ENCODE measurements at regions not wholly inside any gene's neighbourhood (a gene's known extent, or its start where the extent isn't known, plus 50 kb on each side); places are given as distances from the start of the nearest gene placed in this dataset.
A peak's percentile ranks its signal among the peaks of the same experiment; 100 is the strongest.

DNA sequence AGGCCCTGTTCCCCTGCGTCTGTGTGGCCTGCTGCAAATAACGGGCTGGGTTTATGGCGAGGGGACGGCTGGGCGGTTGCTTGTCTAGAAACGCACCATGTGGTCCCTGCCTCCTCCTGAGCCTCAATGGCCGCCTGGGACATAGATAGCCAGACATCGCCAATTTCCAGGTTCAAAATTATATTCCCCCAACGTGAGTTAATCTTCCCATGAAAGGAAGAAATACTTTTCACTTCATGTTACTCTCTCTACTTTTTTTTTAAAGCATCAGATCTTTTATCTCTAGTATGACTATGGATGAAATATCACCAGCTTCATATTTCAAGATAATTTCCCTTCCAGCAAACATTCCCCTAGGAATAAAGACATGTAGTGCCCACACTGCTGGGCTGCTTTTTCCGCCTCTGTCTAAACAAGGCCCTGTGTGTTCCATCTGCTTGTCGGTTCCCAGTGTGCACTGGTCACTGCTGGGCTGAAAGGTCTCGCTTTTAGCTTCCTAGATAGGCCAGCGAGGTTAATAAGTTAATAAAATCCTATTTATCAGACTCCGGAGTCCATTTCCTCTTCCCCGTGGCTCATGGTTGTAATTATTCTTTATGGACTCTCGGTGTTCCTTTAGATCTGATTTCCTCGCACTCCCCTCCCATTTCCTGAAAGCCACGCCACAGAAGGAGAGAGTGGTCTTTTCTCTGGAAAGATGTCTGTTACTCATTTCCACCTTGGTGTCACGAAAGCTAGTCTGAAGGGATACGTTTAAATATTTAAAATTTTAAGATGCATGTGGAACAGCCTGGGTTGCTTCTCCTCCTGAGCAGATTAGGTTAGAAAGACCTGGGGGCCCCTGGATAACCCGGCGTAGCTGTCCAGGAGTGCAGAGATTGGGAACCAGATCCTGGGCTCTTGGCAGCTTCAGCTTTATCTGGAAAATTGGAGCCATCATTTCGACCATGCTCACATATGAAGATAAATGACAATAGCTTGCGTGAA, 196.6 kb upstream of the COPS8 start:
- intact Hi-C loops (cut with DNase I), result no loop called here
- 67 to 74% methylated on average over 24 of the region's 24 CpGs for WGBS, 2 donors
- H3K36me3 ChIP-seq, result no peaks in the 10 kb centered on the region
- no peaks in the 10 kb centered on the region for H3K9me3 ChIP-seq
- H3K4me1 ChIP-seq, result peaks cover 0 to 19% (median 15%) of the 10 kb centered on the region in 4 donors
- no peak overlapping the region for H3K4me3 ChIP-seq
- no peak for TF ChIP-seq POLR2AphosphoS5 (IDR thresholded peaks at IDR 0.05)
- no peak for TF ChIP-seq POLR2A (IDR thresholded peaks at IDR 0.05)
- TF ChIP-seq, protein P1, sequence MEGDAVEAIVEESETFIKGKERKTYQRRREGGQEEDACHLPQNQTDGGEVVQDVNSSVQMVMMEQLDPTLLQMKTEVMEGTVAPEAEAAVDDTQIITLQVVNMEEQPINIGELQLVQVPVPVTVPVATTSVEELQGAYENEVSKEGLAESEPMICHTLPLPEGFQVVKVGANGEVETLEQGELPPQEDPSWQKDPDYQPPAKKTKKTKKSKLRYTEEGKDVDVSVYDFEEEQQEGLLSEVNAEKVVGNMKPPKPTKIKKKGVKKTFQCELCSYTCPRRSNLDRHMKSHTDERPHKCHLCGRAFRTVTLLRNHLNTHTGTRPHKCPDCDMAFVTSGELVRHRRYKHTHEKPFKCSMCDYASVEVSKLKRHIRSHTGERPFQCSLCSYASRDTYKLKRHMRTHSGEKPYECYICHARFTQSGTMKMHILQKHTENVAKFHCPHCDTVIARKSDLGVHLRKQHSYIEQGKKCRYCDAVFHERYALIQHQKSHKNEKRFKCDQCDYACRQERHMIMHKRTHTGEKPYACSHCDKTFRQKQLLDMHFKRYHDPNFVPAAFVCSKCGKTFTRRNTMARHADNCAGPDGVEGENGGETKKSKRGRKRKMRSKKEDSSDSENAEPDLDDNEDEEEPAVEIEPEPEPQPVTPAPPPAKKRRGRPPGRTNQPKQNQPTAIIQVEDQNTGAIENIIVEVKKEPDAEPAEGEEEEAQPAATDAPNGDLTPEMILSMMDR (IDR thresholded peaks at IDR 0.05), result no peak
- TF ChIP-seq EP300 (IDR thresholded peaks at IDR 0.05), result no peak
- no peak for DNase-seq
- H3K27me3 ChIP-seq, result no peaks in the 10 kb centered on the region
- peak overlapping the region in 3 of 4 donors; percentile 76 to 80 (median 76) for H3K27ac ChIP-seq

DNA sequence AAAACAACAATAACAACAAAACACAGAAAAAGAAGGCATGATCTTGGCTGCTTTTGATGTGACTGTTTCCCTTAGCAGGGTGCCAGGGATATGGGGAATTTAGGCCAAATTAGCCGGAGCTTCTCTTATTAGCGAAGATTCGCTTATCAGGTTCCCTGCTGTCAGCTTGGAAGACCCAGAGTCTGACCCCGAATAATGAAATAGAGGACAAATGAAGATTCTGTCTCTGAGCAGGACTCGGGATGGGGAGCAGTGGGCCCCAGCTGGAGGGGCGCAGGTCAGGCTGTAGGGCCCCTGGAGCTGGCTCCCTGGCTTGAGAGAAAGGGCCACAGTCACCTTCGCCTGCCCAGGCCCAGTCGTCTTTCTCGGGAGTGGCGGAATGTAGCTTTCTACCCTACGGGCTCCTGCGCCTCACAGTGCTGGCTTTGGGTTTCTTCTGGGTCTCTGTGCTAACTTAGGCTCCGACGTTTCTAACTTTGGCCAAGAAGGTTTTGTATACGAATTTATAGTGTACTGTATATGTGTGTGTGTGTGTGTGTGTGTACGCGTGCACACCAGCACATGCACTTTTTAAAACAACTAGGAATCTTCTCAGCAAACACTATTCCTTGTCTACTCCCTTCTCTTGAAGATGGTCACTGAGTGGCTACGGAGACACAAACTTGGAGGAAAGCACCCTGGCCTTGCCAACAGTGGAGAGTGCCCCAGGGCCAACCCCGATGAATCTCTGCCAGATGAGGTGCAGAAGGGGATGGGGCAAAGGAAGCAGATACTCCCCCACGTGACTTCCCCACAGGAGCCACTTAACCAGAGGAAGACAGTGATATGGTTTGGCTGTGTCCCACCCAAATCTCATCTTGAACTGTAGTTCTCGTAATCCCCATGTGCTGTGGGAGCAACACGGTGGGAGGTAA, 195.6 kb upstream of the COPS8 start:
- no peak overlapping the region for H3K27ac ChIP-seq
- intact Hi-C loops (cut with DNase I), result no loop called here
- H3K27me3 ChIP-seq, result no peaks in the 10 kb centered on the region
- WGBS, 2 donors, result 91 to 93% methylated on average over 22 of the region's 22 CpGs
- H3K36me3 ChIP-seq, result no peaks in the 10 kb centered on the region
- H3K4me3 ChIP-seq, result no peak overlapping the region
- TF ChIP-seq POLR2A (IDR thresholded peaks at IDR 0.05) (no peak), POLR2AphosphoS5 (IDR thresholded peaks at IDR 0.05) (no peak), EP300 (IDR thresholded peaks at IDR 0.05) (no peak)
- TF ChIP-seq, protein P1 (IDR thresholded peaks at IDR 0.05), result no peak
- H3K4me1 ChIP-seq, result peaks cover 0 to 19% (median 14%) of the 10 kb centered on the region in 4 donors
- DNase-seq, result no peak
- no peaks in the 10 kb centered on the region for H3K9me3 ChIP-seq

DNA sequence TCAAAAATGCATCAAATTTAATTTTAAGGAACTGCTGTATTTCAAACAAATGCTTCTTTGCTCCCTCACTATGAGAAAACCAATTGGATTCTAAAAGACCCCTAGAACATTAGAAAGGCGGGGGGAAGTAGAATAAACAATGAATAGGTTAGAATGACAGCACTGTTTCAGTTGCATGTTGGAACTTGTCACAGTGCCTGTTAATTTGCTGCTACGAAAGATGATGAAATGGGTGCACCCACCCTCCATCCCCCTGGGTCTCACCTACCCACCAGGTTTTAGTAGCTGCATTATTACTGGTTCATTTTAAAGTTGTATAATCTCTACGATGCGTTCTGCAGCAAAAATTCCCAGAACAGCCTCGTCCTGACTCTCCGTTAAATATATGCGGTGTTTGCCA, 193.0 kb upstream of the COPS8 start:
- Histone ChIP-seq H3K27ac (no peak overlapping the region), H3K27me3 (no peaks in the 10 kb centered on the region), H3K4me1 (peaks cover 0 to 14% (median 9%) of the 10 kb centered on the region in 4 donors), H3K4me3 (no peak overlapping the region), H3K9me3 (no peaks in the 10 kb centered on the region), H3K36me3 (no peaks in the 10 kb centered on the region)
- WGBS, 2 donors, result 75 to 82% methylated on average over 7 of the region's 7 CpGs
- intact Hi-C loops (cut with DNase I), result no loop called here
- DNase-seq, result no peak
- TF ChIP-seq POLR2AphosphoS5 (IDR thresholded peaks at IDR 0.05) (no peak), POLR2A (IDR thresholded peaks at IDR 0.05) (no peak), EP300 (IDR thresholded peaks at IDR 0.05) (no peak)
- TF ChIP-seq, protein P1 (IDR thresholded peaks at IDR 0.05), result no peak

DNA sequence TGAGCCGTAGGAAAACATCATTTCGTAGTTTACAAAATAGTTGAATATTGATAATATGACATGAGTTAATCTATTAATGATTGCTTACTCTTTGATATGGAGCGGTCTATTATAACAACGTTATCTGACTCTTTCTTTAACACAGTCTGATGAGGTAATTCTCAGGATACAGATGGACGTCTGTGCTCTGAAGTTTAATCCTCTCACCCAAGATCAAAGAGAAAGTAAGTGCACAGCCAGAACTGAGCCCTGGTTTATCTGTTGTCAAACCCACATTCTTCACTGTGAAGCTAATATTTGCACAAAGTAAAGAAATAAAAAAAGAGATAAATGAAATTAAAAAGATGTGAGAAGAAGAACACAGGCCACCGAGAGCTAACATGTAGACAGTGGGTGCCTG, 190.9 kb upstream of the COPS8 start:
- Histone ChIP-seq H3K27me3 (no peaks in the 10 kb centered on the region), H3K36me3 (no peaks in the 10 kb centered on the region), H3K4me1 (no peaks in the 10 kb centered on the region), H3K4me3 (no peak overlapping the region), H3K27ac (no peak overlapping the region), H3K9me3 (no peaks in the 10 kb centered on the region)
- DNase-seq, result no peak
- TF ChIP-seq, protein P1 (IDR thresholded peaks at IDR 0.05), result no peak
- TF ChIP-seq POLR2AphosphoS5 (IDR thresholded peaks at IDR 0.05), result no peak
- no peak for TF ChIP-seq EP300 (IDR thresholded peaks at IDR 0.05)
- TF ChIP-seq POLR2A (IDR thresholded peaks at IDR 0.05), result no peak
- WGBS, 2 donors, result 69 to 80% methylated on average over 6 of the region's 6 CpGs
- intact Hi-C loops (cut with DNase I), result no loop called here
